ENCODE measurements at regions not wholly inside any gene's neighbourhood (a gene's known extent, or its start where the extent isn't known, plus 50 kb on each side); places are given as distances from the start of the nearest gene placed in this dataset.

DNA sequence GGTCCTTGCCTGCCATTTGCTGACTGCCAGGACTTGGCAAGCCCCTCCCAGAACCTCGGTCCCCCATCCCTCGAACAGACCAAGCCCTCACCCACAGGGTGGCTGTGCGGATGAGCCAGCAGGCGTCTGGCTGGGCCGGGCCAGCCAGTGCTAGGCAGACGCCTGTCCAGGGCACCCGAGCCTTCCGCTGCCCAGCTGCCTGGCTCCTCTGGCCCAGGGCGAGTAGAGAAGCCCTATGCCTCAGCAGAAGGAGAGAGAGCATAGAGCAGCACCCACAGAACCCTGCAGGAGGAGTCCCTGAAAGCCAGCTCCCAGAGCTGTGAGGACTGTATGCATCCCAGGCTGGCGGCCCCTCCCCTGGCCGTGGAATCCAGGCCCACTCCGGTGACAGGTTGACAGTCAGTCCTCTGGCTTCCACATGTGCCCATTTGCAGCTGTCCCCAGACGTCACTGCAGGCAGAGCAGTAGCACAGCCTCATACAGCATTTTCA is 62.1 kb upstream of the GLI2 start (continued):
- TF ChIP-seq, protein P1, sequence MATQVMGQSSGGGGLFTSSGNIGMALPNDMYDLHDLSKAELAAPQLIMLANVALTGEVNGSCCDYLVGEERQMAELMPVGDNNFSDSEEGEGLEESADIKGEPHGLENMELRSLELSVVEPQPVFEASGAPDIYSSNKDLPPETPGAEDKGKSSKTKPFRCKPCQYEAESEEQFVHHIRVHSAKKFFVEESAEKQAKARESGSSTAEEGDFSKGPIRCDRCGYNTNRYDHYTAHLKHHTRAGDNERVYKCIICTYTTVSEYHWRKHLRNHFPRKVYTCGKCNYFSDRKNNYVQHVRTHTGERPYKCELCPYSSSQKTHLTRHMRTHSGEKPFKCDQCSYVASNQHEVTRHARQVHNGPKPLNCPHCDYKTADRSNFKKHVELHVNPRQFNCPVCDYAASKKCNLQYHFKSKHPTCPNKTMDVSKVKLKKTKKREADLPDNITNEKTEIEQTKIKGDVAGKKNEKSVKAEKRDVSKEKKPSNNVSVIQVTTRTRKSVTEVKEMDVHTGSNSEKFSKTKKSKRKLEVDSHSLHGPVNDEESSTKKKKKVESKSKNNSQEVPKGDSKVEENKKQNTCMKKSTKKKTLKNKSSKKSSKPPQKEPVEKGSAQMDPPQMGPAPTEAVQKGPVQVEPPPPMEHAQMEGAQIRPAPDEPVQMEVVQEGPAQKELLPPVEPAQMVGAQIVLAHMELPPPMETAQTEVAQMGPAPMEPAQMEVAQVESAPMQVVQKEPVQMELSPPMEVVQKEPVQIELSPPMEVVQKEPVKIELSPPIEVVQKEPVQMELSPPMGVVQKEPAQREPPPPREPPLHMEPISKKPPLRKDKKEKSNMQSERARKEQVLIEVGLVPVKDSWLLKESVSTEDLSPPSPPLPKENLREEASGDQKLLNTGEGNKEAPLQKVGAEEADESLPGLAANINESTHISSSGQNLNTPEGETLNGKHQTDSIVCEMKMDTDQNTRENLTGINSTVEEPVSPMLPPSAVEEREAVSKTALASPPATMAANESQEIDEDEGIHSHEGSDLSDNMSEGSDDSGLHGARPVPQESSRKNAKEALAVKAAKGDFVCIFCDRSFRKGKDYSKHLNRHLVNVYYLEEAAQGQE (IDR thresholded peaks at IDR 0.05; ENCODE audit: borderline replicate concordance), result no peak
- TF ChIP-seq, protein P1 (CRISPR knock-in tag; IDR thresholded peaks at IDR 0.05; ENCODE audit: low read depth), result no peak
- no peak for TF ChIP-seq ZNF57 (CRISPR knock-in tag; IDR thresholded peaks at IDR 0.05)
- TF ChIP-seq RFX1 (IDR thresholded peaks at IDR 0.05), result no peak
- no peak for TF ChIP-seq CBFA2T3 (IDR thresholded peaks at IDR 0.05)
- TF ChIP-seq MYNN (IDR thresholded peaks at IDR 0.05), result no peak
- no peak for TF ChIP-seq MYNN (CRISPR knock-in tag; IDR thresholded peaks at IDR 0.05)
- TF ChIP-seq TCF7 (IDR thresholded peaks at IDR 0.05; ENCODE audit: borderline replicate concordance), result no peak
- TF ChIP-seq LCOR (CRISPR knock-in tag; IDR thresholded peaks at IDR 0.05), result no peak
- no peak for TF ChIP-seq STAT5A (IDR thresholded peaks at IDR 0.05; ENCODE audit: borderline replicate concordance, low read length)
- TF ChIP-seq, protein P2, sequence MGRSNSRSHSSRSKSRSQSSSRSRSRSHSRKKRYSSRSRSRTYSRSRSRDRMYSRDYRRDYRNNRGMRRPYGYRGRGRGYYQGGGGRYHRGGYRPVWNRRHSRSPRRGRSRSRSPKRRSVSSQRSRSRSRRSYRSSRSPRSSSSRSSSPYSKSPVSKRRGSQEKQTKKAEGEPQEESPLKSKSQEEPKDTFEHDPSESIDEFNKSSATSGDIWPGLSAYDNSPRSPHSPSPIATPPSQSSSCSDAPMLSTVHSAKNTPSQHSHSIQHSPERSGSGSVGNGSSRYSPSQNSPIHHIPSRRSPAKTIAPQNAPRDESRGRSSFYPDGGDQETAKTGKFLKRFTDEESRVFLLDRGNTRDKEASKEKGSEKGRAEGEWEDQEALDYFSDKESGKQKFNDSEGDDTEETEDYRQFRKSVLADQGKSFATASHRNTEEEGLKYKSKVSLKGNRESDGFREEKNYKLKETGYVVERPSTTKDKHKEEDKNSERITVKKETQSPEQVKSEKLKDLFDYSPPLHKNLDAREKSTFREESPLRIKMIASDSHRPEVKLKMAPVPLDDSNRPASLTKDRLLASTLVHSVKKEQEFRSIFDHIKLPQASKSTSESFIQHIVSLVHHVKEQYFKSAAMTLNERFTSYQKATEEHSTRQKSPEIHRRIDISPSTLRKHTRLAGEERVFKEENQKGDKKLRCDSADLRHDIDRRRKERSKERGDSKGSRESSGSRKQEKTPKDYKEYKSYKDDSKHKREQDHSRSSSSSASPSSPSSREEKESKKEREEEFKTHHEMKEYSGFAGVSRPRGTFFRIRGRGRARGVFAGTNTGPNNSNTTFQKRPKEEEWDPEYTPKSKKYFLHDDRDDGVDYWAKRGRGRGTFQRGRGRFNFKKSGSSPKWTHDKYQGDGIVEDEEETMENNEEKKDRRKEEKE (IDR thresholded peaks at IDR 0.05; ENCODE audit: borderline replicate concordance in 1 of 2, control insufficient read depth in 1 of 2, low read depth in 2 of 2, low read length in 1 of 2), result no peak
- TF ChIP-seq NFE2L1 (tag; IDR thresholded peaks at IDR 0.05; ENCODE audit: borderline replicate concordance, low read depth), result no peak
- TF ChIP-seq, protein P3, sequence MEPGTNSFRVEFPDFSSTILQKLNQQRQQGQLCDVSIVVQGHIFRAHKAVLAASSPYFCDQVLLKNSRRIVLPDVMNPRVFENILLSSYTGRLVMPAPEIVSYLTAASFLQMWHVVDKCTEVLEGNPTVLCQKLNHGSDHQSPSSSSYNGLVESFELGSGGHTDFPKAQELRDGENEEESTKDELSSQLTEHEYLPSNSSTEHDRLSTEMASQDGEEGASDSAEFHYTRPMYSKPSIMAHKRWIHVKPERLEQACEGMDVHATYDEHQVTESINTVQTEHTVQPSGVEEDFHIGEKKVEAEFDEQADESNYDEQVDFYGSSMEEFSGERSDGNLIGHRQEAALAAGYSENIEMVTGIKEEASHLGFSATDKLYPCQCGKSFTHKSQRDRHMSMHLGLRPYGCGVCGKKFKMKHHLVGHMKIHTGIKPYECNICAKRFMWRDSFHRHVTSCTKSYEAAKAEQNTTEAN (CRISPR knock-in tag; IDR thresholded peaks at IDR 0.05), result no peak
